ENCODE measurements at regions not wholly inside any gene's neighbourhood (a gene's known extent, or its start where the extent isn't known, plus 50 kb on each side); places are given as distances from the start of the nearest gene placed in this dataset.

GRCh38 chr4:57777876-57778275 lies 667.7 kb upstream of the IGFBP7 start:
- Histone ChIP-seq H3K27me3 (no peaks in the 10 kb centered on the region), H3K4me1 (no peaks in the 10 kb centered on the region), H3K27ac (no peak overlapping the region), H3K36me3 (no peaks in the 10 kb centered on the region), H3K9me3 (no peaks in the 10 kb centered on the region), H3K4me3 (replicated peaks in 1 of 3) (no peak overlapping the region)
- no peak for DNase-seq
- WGBS, 2 donors, result 58 to 65% methylated on average over 2 of the region's 2 CpGs
- intact Hi-C loops (cut with DNase I), result no loop called here
- TF ChIP-seq CTCF (IDR thresholded peaks at IDR 0.05) (no peak), POLR2A (IDR thresholded peaks at IDR 0.05) (no peak)

GRCh38 chr4:57774681-57775080 lies 664.5 kb upstream of the IGFBP7 start:
- no peak overlapping the region for H3K27ac ChIP-seq
- H3K27me3 ChIP-seq, result no peaks in the 10 kb centered on the region
- no peak overlapping the region for H3K4me3 ChIP-seq (replicated peaks in 1 of 3)
- no peaks in the 10 kb centered on the region for H3K36me3 ChIP-seq
- TF ChIP-seq CTCF (IDR thresholded peaks at IDR 0.05) (no peak), POLR2A (IDR thresholded peaks at IDR 0.05) (no peak)
- intact Hi-C loops (cut with DNase I), result no loop called here
- WGBS, 2 donors, result 90 to 93% methylated on average over 3 of the region's 3 CpGs
- no peak for DNase-seq
- no peaks in the 10 kb centered on the region for H3K9me3 ChIP-seq
- H3K4me1 ChIP-seq, result no peaks in the 10 kb centered on the region

GRCh38 chr4:57774171-57774570 lies 664.0 kb upstream of the IGFBP7 start:
- no peaks in the 10 kb centered on the region for H3K27me3 ChIP-seq
- intact Hi-C loops (cut with DNase I), result no loop called here
- no peak for DNase-seq
- no peaks in the 10 kb centered on the region for H3K4me1 ChIP-seq
- H3K4me3 ChIP-seq (replicated peaks in 1 of 3), result no peak overlapping the region
- no peak overlapping the region for H3K27ac ChIP-seq
- no peaks in the 10 kb centered on the region for H3K36me3 ChIP-seq
- TF ChIP-seq CTCF (IDR thresholded peaks at IDR 0.05), result no peak
- no peak for TF ChIP-seq POLR2A (IDR thresholded peaks at IDR 0.05)
- no peaks in the 10 kb centered on the region for H3K9me3 ChIP-seq

- Histone ChIP-seq H3K4me1 (no peaks in the 10 kb centered on the region), H3K36me3 (no peaks in the 10 kb centered on the region), H3K27ac (no peak overlapping the region), H3K27me3 (no peaks in the 10 kb centered on the region), H3K4me3 (replicated peaks in 1 of 3) (no peak overlapping the region), H3K9me3 (no peaks in the 10 kb centered on the region)
- intact Hi-C loops (cut with DNase I), result no loop called here
- TF ChIP-seq POLR2A (IDR thresholded peaks at IDR 0.05) (no peak), CTCF (IDR thresholded peaks at IDR 0.05) (no peak)
- WGBS, 2 donors, result 77 to 90% methylated on average over 1 of the region's 1 CpG
- no peak for DNase-seq
Observed at GRCh38 chr4:57766341-57766740, 656.2 kb upstream of the IGFBP7 start.

GRCh38 chr4:57764856-57765255 lies 654.7 kb upstream of the IGFBP7 start:
- H3K36me3 ChIP-seq, result no peaks in the 10 kb centered on the region
- no peak overlapping the region for H3K4me3 ChIP-seq (replicated peaks in 1 of 3)
- no peaks in the 10 kb centered on the region for H3K9me3 ChIP-seq
- no peaks in the 10 kb centered on the region for H3K27me3 ChIP-seq
- WGBS, 2 donors, result 95% methylated on average over 5 of the region's 5 CpGs
- H3K27ac ChIP-seq, result no peak overlapping the region
- no peaks in the 10 kb centered on the region for H3K4me1 ChIP-seq
- DNase-seq, result no peak
- TF ChIP-seq CTCF (IDR thresholded peaks at IDR 0.05) (no peak), POLR2A (IDR thresholded peaks at IDR 0.05) (no peak)
- intact Hi-C loops (cut with DNase I), result no loop called here
